GM06990 (cell line): ENCODE measurements at regions not wholly inside any gene's neighbourhood (a gene's known extent, or its start where the extent isn't known, plus 50 kb on each side); places are given as distances from the start of the nearest gene placed in this dataset.

Source experiments
- DNase-seq: peaks from one replicate; pipeline ENCODE4 v3.0.0-alpha.2; 2011; ENCODE audit not compliant: insufficient read length; ENCODE audit errors: extremely low read depth
- H3K27me3 ChIP-seq: replicated peaks from 2 replicates; pipeline ENCODE4 v1.6.0; 2011; ENCODE audit warnings: low read length; ENCODE audit not compliant: control insufficient read depth, insufficient read depth
- H3K36me3 ChIP-seq: 2 replicates; pipeline ENCODE4 v1.5.1; 2011; ENCODE audit warnings: low read length; ENCODE audit not compliant: control insufficient read depth, insufficient read depth
- H3K4me3 ChIP-seq: replicated peaks from 2 replicates; pipeline ENCODE4 v1.5.1; 2011; ENCODE audit warnings: low read depth, mild to moderate bottlenecking, control low read depth, low read length
- CTCF ChIP-seq: IDR thresholded peaks from 2 replicates; pipeline ENCODE4 v1.5.1; 2011; ENCODE audit warnings: low read length, control low read depth, mild to moderate bottlenecking, inconsistent platforms; ENCODE audit not compliant: insufficient read depth, poor library complexity, severe bottlenecking

- no peak for TF ChIP-seq CTCF
Measured at GRCh38 chr3:30343861-30344260, 262.5 kb upstream of the TGFBR2 start.

GRCh38 chr3:30344288-30344687 lies 262.1 kb upstream of the TGFBR2 start:
- no peaks in the 10 kb centered on the region for H3K27me3 ChIP-seq
- no peaks in the 10 kb centered on the region for H3K36me3 ChIP-seq
- DNase-seq = no peak
- no peak for TF ChIP-seq CTCF
- no peak overlapping the region for H3K4me3 ChIP-seq

More at GRCh38 chr3:30343861-30344260, 262.5 kb upstream of the TGFBR2 start:
- Histone ChIP-seq H3K27me3 (no peaks in the 10 kb centered on the region), H3K4me3 (no peak overlapping the region), H3K36me3 (no peaks in the 10 kb centered on the region)
- DNase-seq = no peak

GRCh38 chr3:30346933-30347320 lies 259.5 kb upstream of the TGFBR2 start:
- no peak for DNase-seq
- H3K36me3 ChIP-seq = no peaks in the 10 kb centered on the region
- H3K27me3 ChIP-seq = no peaks in the 10 kb centered on the region
- H3K4me3 ChIP-seq = no peak overlapping the region
- no peak for TF ChIP-seq CTCF

- Histone ChIP-seq H3K27me3 (no peaks in the 10 kb centered on the region), H3K36me3 (no peaks in the 10 kb centered on the region), H3K4me3 (no peak overlapping the region)
- DNase-seq = no peak
- TF ChIP-seq CTCF = no peak
Measured at GRCh38 chr3:30347679-30348216, 258.7 kb upstream of the TGFBR2 start.

- H3K36me3 ChIP-seq = no peaks in the 10 kb centered on the region
- DNase-seq = no peak
- H3K4me3 ChIP-seq = no peak overlapping the region
- H3K27me3 ChIP-seq = no peaks in the 10 kb centered on the region
- TF ChIP-seq CTCF = no peak
Measured at GRCh38 chr3:30349507-30349906, 256.9 kb upstream of the TGFBR2 start.

- DNase-seq = no peak
- no peaks in the 10 kb centered on the region for H3K36me3 ChIP-seq
- H3K4me3 ChIP-seq = no peak overlapping the region
- no peak for TF ChIP-seq CTCF
- H3K27me3 ChIP-seq = no peaks in the 10 kb centered on the region
Measured at GRCh38 chr3:30350011-30350410, 256.4 kb upstream of the TGFBR2 start.
